Lower leg skin (tissue), 3 donors: ENCODE measurements at regions not wholly inside any gene's neighbourhood (a gene's known extent, or its start where the extent isn't known, plus 50 kb on each side); places are given as distances from the start of the nearest gene placed in this dataset.

Experiments
- CTCF ChIP-seq, 3 donors: fragments of 450-650 bp; IDR thresholded peaks; one replicate each; pipeline ENCODE4 v1.5.1; 2016; ENCODE audit warnings: antibody characterized with exemption in 3 of 3, mild to moderate bottlenecking in 3 of 3, moderate library complexity in 2 of 3
- POLR2A ChIP-seq, 2 donors: fragments of 450-650 bp; IDR thresholded peaks; one replicate each; pipeline ENCODE4 v1.6.1; 2016 to 2017; ENCODE audit warnings: antibody characterized with exemption in 2 of 2, mild to moderate bottlenecking in 1 of 2, moderate library complexity in 1 of 2

GRCh38 chr3:104596054-104596453 lies 770.7 kb upstream of the ALCAM start:
- TF ChIP-seq POLR2A (IDR thresholded peaks at IDR 0.05) (no peak), CTCF (IDR thresholded peaks at IDR 0.05) (no peak)
